ENCODE measurements at regions not wholly inside any gene's neighbourhood (a gene's known extent, or its start where the extent isn't known, plus 50 kb on each side); places are given as distances from the start of the nearest gene placed in this dataset.

DNA sequence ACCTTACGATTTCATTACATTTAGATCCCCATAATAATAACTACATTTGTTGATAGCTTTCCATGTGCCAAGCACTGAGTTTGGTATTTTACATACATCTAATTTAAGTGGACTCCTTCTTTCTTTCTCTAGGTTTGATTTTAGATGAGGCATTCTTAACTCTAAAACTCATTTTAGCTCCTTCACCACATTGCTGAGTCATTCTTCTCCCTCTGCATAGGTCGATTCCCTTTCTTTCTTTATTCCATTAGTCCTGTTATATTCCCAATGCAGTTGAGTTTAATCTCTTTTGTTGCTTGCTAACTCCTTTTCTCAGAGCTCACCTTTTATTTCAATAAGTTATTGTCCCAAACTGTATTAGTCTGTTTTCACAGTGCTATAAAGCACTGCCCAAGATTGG lies 329.8 kb downstream of the TAF11L14 start:
- Histone ChIP-seq H3K36me3 (replicated peaks; ENCODE audit: insufficient read depth, low read depth) (no peaks in the 10 kb centered on the region), H3K4me2 (no peak overlapping the region), H3K4me3 (no peak overlapping the region), H4K20me1 (ENCODE audit: insufficient read depth, poor library complexity, severe bottlenecking) (no peaks in the 10 kb centered on the region), H3K9me2 (replicated peaks; ENCODE audit: insufficient read depth) (no peaks in the 10 kb centered on the region), H3K79me2 (no peaks in the 10 kb centered on the region), H2AFZ (no peak overlapping the region), H3K27ac (no peak overlapping the region), H3K9me3 (ENCODE audit: low read depth) (no peaks in the 10 kb centered on the region), H3K4me1 (ENCODE audit: insufficient read depth) (no peaks in the 10 kb centered on the region), H3K27me3 (no peaks in the 10 kb centered on the region)
- 91% methylated on average over 2 of the region's 2 CpGs for WGBS (ENCODE audit: low lambda C conversion rate, missing lambda C conversion rate)
- TF ChIP-seq EZH2phosphoT487 (IDR thresholded peaks at IDR 0.05; ENCODE audit: low read depth, severe bottlenecking, unreplicated experiment): no peak
- TF ChIP-seq, protein P1, sequence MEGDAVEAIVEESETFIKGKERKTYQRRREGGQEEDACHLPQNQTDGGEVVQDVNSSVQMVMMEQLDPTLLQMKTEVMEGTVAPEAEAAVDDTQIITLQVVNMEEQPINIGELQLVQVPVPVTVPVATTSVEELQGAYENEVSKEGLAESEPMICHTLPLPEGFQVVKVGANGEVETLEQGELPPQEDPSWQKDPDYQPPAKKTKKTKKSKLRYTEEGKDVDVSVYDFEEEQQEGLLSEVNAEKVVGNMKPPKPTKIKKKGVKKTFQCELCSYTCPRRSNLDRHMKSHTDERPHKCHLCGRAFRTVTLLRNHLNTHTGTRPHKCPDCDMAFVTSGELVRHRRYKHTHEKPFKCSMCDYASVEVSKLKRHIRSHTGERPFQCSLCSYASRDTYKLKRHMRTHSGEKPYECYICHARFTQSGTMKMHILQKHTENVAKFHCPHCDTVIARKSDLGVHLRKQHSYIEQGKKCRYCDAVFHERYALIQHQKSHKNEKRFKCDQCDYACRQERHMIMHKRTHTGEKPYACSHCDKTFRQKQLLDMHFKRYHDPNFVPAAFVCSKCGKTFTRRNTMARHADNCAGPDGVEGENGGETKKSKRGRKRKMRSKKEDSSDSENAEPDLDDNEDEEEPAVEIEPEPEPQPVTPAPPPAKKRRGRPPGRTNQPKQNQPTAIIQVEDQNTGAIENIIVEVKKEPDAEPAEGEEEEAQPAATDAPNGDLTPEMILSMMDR (IDR thresholded peaks at IDR 0.05; ENCODE audit: poor library complexity): no peak
- TF ChIP-seq EZH2 (IDR thresholded peaks at IDR 0.05; ENCODE audit: borderline replicate concordance): no peak
- no peak for DNase-seq (ENCODE audit: low spot score)

DNA sequence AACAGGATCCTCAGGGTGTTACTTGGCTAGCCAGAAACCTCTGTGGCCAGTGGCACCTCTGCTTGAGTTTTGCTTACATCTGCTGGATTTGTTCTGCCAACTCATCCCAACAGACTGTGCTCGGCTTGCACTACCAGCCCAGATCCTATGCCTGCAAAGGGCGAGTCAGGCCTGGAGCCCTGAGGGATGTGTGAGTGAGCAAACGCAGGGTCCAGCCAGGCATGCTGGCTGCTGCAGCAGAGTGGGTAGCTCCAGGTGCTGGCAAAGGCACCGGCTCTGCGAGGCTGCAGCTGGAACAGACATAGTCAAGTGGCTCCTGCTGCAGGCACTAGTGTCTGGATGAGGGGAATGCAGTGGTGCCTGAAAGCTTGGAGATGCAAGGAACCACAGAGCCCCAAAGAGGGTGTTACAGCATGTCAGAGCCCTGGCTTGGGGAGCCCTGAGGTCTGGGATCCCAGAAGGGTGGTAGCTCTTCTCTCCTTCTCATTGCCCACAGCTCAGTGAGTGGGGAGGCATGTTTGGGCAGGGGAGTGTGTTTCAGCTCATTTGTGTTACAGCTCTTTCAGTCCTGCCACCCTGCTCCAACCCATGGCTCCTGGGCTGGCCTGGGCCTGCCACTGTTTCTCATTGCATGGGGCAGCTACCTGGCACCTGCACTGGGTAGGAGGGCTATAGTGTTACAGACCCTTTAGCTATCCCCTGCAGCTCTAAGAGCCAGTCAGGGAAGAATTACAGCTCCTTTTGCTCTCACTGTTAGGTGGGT lies 332.6 kb downstream of the TAF11L14 start:
- H3K27me3 ChIP-seq: no peaks in the 10 kb centered on the region
- H4K20me1 ChIP-seq (ENCODE audit: insufficient read depth, poor library complexity, severe bottlenecking): no peaks in the 10 kb centered on the region
- H2AFZ ChIP-seq: no peak overlapping the region
- H3K4me2 ChIP-seq: no peak overlapping the region
- H3K79me2 ChIP-seq: no peaks in the 10 kb centered on the region
- H3K27ac ChIP-seq: no peak overlapping the region
- no peak for DNase-seq (ENCODE audit: low spot score)
- H3K9me3 ChIP-seq (ENCODE audit: low read depth): no peaks in the 10 kb centered on the region
- no peak overlapping the region for H3K4me3 ChIP-seq
- H3K4me1 ChIP-seq (ENCODE audit: insufficient read depth): no peaks in the 10 kb centered on the region
- no peaks in the 10 kb centered on the region for H3K36me3 ChIP-seq (replicated peaks; ENCODE audit: insufficient read depth, low read depth)
- no peak for TF ChIP-seq EZH2phosphoT487 (IDR thresholded peaks at IDR 0.05; ENCODE audit: low read depth, severe bottlenecking, unreplicated experiment)
- TF ChIP-seq EZH2 (IDR thresholded peaks at IDR 0.05; ENCODE audit: borderline replicate concordance): no peak
- TF ChIP-seq, protein P1 (IDR thresholded peaks at IDR 0.05; ENCODE audit: poor library complexity): no peak
- H3K9me2 ChIP-seq (replicated peaks; ENCODE audit: insufficient read depth): no peaks in the 10 kb centered on the region
- WGBS (ENCODE audit: low lambda C conversion rate, missing lambda C conversion rate): 67% methylated on average over 5 of the region's 5 CpGs

DNA sequence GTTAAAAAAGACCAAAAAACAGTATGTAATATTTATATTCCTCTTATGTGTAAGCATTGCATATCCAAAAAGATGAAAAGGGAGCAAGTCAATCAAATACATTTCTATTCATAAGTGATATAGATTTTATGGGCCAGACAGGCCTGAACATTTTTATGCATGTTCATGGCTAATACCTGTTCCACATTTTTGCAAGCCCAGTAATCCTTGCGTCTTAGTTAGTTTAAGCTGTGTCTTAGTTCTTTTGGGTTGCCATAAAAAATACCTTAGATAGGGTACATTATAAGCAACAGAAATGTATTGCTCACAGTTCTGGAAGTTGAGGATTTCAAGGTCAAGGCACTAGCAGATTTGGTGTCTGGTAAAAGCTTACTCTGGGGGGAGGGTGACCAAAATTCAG lies 342.1 kb downstream of the TAF11L14 start:
- Histone ChIP-seq H3K79me2 (no peaks in the 10 kb centered on the region), H3K9me2 (replicated peaks; ENCODE audit: insufficient read depth) (no peaks in the 10 kb centered on the region), H3K9me3 (ENCODE audit: low read depth) (no peaks in the 10 kb centered on the region), H3K27me3 (no peaks in the 10 kb centered on the region), H2AFZ (no peak overlapping the region), H3K4me1 (ENCODE audit: insufficient read depth) (no peaks in the 10 kb centered on the region), H4K20me1 (ENCODE audit: insufficient read depth, poor library complexity, severe bottlenecking) (no peaks in the 10 kb centered on the region), H3K27ac (no peak overlapping the region), H3K4me3 (no peak overlapping the region), H3K4me2 (no peak overlapping the region), H3K36me3 (replicated peaks; ENCODE audit: insufficient read depth, low read depth) (no peaks in the 10 kb centered on the region)
- TF ChIP-seq EZH2phosphoT487 (IDR thresholded peaks at IDR 0.05; ENCODE audit: low read depth, severe bottlenecking, unreplicated experiment): no peak
- TF ChIP-seq EZH2 (IDR thresholded peaks at IDR 0.05; ENCODE audit: borderline replicate concordance): no peak
- TF ChIP-seq, protein P1 (IDR thresholded peaks at IDR 0.05; ENCODE audit: poor library complexity): no peak
- 93% methylated on average over 1 of the region's 1 CpG for WGBS (ENCODE audit: low lambda C conversion rate, missing lambda C conversion rate)
- DNase-seq (ENCODE audit: low spot score): no peak
